Dedifferentiated amniotic fluid mesenchymal stem cell (primary cell): ENCODE measurements at regions not wholly inside any gene's neighbourhood (a gene's known extent, or its start where the extent isn't known, plus 50 kb on each side); places are given as distances from the start of the nearest gene placed in this dataset.

ENCODE experiments used
- DNase-seq: peaks from one replicate; pipeline ENCODE4 v3.0.0-alpha.2; 2016; ENCODE audit errors: extremely low spot score

GRCh38 chr7:9854605-9855004 is 1119.1 kb upstream of the PHF14 start:
- DNase-seq: no peak

- no peak for DNase-seq
Observed at GRCh38 chr7:9856668-9857067, 1117.0 kb upstream of the PHF14 start.

- DNase-seq: no peak
Observed at GRCh38 chr7:9863545-9863944, 1110.1 kb upstream of the PHF14 start.

- no peak for DNase-seq
Observed at GRCh38 chr7:9869151-9869550, 1104.5 kb upstream of the PHF14 start.

GRCh38 chr7:9869566-9869965 is 1104.1 kb upstream of the PHF14 start:
- no peak for DNase-seq

GRCh38 chr7:9870674-9871073 is 1103.0 kb upstream of the PHF14 start:
- DNase-seq: no peak

- no peak for DNase-seq
Observed at GRCh38 chr7:9874182-9874581, 1099.5 kb upstream of the PHF14 start.

GRCh38 chr7:9876053-9876452 is 1097.6 kb upstream of the PHF14 start:
- no peak for DNase-seq

GRCh38 chr7:9889554-9889953 is 1084.1 kb upstream of the PHF14 start:
- no peak for DNase-seq

- no peak for DNase-seq
Observed at GRCh38 chr7:9890092-9890491, 1083.6 kb upstream of the PHF14 start.

GRCh38 chr7:9891056-9891455 is 1082.6 kb upstream of the PHF14 start:
- DNase-seq: no peak

- DNase-seq: no peak
Observed at GRCh38 chr7:9900339-9900738, 1073.3 kb upstream of the PHF14 start.

GRCh38 chr7:9921326-9921725 is 1052.3 kb upstream of the PHF14 start:
- no peak for DNase-seq

GRCh38 chr7:9937944-9938631 is 1035.6 kb upstream of the PHF14 start:
- DNase-seq: no peak

GRCh38 chr7:9939176-9939575 is 1034.5 kb upstream of the PHF14 start:
- no peak for DNase-seq

GRCh38 chr7:9945131-9945530 is 1028.5 kb upstream of the PHF14 start:
- no peak for DNase-seq

GRCh38 chr7:9945857-9946256 is 1027.8 kb upstream of the PHF14 start:
- no peak for DNase-seq

GRCh38 chr7:9955138-9955537 is 1018.5 kb upstream of the PHF14 start:
- no peak for DNase-seq

- no peak for DNase-seq
Observed at GRCh38 chr7:9958486-9958885, 1015.2 kb upstream of the PHF14 start.

- no peak for DNase-seq
Observed at GRCh38 chr7:9960460-9960859, 1013.2 kb upstream of the PHF14 start.

- no peak for DNase-seq
Observed at GRCh38 chr7:9961161-9961922, 1012.3 kb upstream of the PHF14 start.

- no peak for DNase-seq
Observed at GRCh38 chr7:9962742-9963141, 1010.9 kb upstream of the PHF14 start.
